GM18499 (cell line): ENCODE measurements at regions not wholly inside any gene's neighbourhood (a gene's known extent, or its start where the extent isn't known, plus 50 kb on each side); places are given as distances from the start of the nearest gene placed in this dataset.
"Not testable (repeated sequence)": the region's sequence is repeated elsewhere in the genome, so short reads cannot be mapped to it uniquely, and the experiment has no call there.

Experiments
- ATAC-seq: cut with Tn5 transposase; IDR thresholded peaks from one replicate; pipeline ENCODE4 v1.9.1; 2021; ENCODE audit warnings: moderate number of reproducible peaks; ENCODE audit not compliant: insufficient read depth, unreplicated experiment

GRCh38 chrX:76987381-76987780, 459.8 kb upstream of the FGF16 start:
- no peak for ATAC-seq

- no peak for ATAC-seq
Observed at GRCh38 chrX:76996641-76997040, 450.5 kb upstream of the FGF16 start.

GRCh38 chrX:77003530-77003929, 443.7 kb upstream of the FGF16 start:
- ATAC-seq = no peak

GRCh38 chrX:77003956-77004355, 443.2 kb upstream of the FGF16 start:
- no peak for ATAC-seq

GRCh38 chrX:77009691-77010090, 437.5 kb upstream of the FGF16 start:
- no peak for ATAC-seq

GRCh38 chrX:77014377-77015372, 432.5 kb upstream of the FGF16 start:
- ATAC-seq = no peak

DNA sequence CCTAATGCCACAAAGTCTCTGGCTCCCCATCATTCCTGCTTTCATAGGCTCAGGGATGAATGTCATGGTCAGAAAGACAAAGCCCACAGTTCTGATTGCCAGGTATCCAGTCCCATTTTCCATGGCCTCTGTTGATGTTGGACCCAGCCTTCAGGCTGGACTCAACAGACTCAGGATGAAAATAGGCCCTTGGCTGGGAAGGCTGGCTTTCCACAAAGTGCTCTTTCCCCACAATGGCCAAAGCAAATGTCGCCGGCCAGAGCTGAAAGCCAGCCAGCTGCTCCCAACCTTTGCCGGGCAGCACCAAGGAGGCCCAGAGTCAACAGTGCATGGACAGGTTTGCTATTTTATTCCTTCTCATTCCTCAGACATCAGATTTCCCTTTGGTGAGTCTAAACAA, 430.1 kb upstream of the FGF16 start:
- ATAC-seq = no peak

GRCh38 chrX:77046180-77046810, 400.9 kb upstream of the FGF16 start:
- ATAC-seq = not testable (repeated sequence)

DNA sequence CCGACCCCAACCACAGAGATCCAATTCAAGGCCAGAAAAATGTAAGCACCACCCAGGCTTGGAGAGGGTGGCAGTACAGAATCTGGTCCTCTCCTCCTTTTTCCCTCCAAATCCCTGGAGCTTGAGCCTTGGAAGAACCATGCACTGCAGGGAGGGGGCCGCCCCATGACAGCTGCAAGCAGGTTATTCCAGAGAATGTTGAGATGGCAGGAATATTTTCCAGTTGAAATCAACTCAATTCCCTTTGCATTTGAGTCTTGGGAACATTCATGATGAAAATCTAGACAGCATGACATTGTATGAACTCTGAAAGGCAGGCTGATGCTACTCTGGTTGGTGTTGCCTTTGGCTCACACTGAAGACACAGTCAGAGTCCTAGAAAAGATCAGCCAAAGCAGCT, 386.6 kb upstream of the FGF16 start:
- ATAC-seq = no peak

- ATAC-seq = no peak
Observed at GRCh38 chrX:77061022-77061421, 386.2 kb upstream of the FGF16 start.

DNA sequence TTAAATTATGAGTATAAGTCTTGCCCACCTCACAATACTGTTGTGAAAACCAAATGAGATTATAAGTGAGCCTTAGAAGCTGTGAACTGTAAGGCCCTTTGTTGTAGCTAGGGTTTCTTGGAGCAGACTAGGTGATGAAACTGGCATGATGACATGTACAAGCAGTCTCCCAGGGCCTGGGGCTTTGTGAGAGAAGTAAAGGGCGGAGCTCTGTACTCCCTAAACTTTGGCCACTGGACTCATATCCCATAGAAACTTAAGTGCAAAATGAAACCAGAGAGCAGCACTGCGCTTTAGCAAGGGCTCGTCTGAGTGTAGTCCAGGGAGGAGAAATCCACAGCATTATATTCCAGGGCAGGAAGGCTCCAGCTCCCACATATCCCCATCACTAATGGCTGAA, 385.6 kb upstream of the FGF16 start:
- ATAC-seq = no peak

DNA sequence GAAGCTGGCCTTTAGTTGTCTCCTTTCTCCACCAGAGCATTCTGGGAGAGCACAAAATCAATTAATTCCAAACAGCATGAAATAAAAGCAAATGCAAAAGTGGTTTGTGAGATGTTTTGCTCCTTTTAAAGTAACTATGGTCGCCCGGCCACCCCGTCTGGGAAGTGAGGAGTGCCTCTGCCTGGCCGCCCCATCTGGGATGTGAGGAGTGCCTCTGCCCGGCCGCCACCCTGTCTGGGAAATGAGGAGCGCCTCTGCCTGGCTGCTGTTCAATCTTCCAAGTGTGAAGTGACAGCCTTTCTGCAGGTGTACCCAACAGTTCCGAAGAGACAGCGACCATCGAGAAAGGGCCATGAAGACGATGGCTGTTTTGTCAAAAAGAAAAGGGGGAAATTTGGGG, 381.3 kb upstream of the FGF16 start:
- no peak for ATAC-seq

DNA sequence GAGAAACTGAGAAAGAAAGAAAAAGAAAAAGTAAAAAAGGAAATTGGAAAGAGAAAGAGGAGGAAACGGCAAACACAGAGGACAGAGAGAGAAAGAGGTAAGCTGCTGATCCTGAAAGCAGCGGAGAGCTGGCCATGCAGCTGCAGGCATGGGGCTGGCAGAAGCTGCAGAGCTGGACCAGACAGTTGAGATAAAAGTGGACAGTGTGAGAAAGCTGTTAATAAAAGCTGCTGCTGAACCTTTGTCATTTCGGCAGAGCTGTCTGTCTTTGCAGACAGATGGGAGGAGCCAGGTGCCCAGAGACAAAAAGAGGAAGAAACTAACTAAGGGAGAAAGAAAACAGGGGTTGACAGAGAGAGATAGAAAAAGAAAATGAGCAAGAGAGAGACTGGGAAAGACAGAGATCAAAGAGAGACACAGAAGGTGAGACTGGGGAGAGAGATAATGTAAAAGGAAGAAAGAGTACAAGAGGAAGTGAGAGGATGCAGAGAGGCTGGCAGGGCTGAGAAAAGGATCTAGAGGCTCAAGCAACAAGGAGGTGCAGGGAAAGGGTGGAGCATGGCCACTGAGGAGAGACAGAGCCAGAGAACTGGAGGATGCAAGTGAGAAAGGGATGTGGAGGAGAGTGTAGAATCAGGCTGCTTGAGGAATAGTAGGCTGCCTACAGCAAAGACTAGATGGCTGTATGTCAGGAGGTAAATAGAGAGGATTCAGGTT, 376.8 kb upstream of the FGF16 start:
- no peak for ATAC-seq

GRCh38 chrX:77076896-77077295, 370.3 kb upstream of the FGF16 start:
- ATAC-seq = no peak

DNA sequence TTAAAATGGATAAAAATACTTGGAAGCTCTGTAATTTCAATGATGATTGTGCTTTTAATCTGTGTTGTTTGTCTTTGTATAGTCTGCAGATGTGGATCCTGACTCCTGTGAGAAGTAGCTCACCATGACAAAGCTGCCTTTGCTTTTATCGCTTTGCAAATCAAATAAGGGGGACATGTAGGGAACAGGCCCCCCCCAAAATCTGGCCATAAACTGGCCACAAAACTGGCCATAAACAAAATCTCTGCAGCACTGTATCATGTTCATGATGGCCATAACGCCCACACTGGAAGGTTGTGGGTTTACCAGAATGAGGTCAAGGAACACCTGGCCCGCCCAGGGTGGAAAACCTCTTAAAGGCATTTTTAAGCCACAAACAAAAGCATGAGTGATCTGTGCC, 366.0 kb upstream of the FGF16 start:
- ATAC-seq = not testable (repeated sequence)

- ATAC-seq = no peak
Observed at GRCh38 chrX:77085372-77085771, 361.8 kb upstream of the FGF16 start.

GRCh38 chrX:77087529-77088169, 359.5 kb upstream of the FGF16 start:
- ATAC-seq = no peak

GRCh38 chrX:77088233-77088632, 359.0 kb upstream of the FGF16 start:
- ATAC-seq = no peak

DNA sequence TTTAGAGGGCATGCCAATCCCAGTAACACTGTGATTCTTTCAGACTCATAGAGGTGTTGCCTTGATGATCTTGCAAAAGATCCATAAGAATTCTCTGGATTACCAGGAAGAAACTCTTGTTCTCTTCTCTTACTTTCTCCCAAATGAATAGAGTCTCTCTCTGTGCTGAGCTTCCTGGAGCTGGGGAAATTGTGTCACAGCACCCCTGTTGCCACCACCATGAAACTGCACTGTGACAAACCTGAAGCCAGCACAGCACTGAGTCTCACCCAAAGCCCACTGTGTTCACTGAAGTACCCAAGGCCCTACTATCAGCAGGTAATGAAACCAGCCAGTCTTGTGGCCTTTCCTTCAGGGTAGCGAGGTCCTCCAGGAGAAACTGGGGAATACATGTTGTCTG, 332.7 kb upstream of the FGF16 start:
- no peak for ATAC-seq

- no peak for ATAC-seq
Observed at GRCh38 chrX:77118686-77119085, 328.5 kb upstream of the FGF16 start.

- no peak for ATAC-seq
Observed at GRCh38 chrX:77119706-77120105, 327.5 kb upstream of the FGF16 start.
